ENCODE measurements at regions not wholly inside any gene's neighbourhood (a gene's known extent, or its start where the extent isn't known, plus 50 kb on each side); places are given as distances from the start of the nearest gene placed in this dataset.

- no peak for TF ChIP-seq CTCF (IDR thresholded peaks at IDR 0.05; ENCODE audit: control extremely low read depth, extremely low read depth, low read depth, missing control alignments)
- POLR2A ChIA-PET: no interaction called here
- DNase-seq (ENCODE audit: extremely low spot score): peak; percentile 35
- CTCF ChIA-PET: interaction anchor here (1.2 to 1.7 kb wide), 5 partner anchors 8 to 725 kb away, joined by 3 to 7 read pairs (median 5); no protein-coding TSS in a partner anchor
Measured at GRCh38 chr5:158382473-158382872, 523.5 kb upstream of the CLINT1 start.

DNA sequence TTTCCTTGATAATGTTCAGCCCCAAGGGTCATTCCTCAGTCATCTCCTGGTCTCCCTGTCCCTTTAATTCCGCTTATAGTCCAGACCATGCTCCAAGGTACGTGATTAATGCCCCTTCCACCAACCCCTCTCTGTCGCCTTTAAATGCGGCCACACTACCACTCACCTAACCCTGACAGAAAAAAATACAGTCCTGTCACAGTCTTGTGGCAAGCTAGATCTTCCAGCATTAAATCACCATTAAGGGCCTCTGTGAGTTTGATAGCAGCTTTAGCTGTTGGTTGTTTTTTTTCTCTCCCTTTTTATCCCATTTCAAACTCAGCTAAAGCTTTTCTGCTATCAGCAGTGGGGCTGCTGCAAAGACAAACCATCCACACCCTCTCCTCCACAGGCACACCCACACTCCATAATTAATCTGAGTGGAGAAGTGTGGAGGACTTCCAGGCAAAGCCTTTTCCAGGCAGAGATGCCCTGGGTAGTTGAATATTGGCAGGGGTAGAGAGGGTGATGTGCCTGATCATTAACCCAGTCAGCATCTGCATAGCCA is 522.7 kb upstream of the CLINT1 start:
- DNase-seq (ENCODE audit: extremely low spot score): no peak
- ChIA-PET CTCF (interaction anchor here (1.0 to 1.7 kb wide), 3 partner anchors 12 to 17 kb away, joined by 4 to 5 read pairs (median 5); no protein-coding TSS in a partner anchor), POLR2A (no interaction called here)
- no peak for TF ChIP-seq CTCF (IDR thresholded peaks at IDR 0.05; ENCODE audit: control extremely low read depth, extremely low read depth, low read depth, missing control alignments)

DNA sequence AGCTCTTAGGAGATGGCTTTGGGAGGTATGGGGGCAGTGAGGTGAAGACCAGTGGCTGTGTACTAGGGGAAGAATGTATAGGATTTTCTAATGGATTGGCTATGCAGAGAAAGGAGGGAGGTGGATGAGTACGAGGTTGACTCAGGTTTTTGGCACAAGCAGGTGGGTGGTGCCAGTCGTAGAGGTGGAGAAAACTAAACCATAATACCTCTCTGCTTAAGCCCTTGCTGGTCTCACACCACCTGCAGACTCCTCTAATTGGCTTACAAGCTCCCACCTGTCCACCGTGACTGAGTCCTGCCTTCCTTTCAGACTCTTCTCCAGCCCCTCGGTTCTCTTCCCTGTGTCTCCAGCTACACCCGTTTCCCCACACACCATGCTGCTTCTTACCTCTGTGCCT is 521.7 kb upstream of the CLINT1 start:
- no peak for TF ChIP-seq CTCF (IDR thresholded peaks at IDR 0.05; ENCODE audit: control extremely low read depth, extremely low read depth, low read depth, missing control alignments)
- CTCF ChIA-PET: no interaction called here
- no peak for DNase-seq (ENCODE audit: extremely low spot score)
- POLR2A ChIA-PET: interaction anchor here (0.5 kb wide), 1 partner anchor 217 kb away, joined by 3 read pairs; no protein-coding TSS in a partner anchor

- DNase-seq (ENCODE audit: extremely low spot score): no peak
- ChIA-PET POLR2A (no interaction called here), CTCF (interaction anchor here (1.7 kb wide), 1 partner anchor 9 kb away, joined by 5 read pairs; no protein-coding TSS in a partner anchor)
- no peak for TF ChIP-seq CTCF (IDR thresholded peaks at IDR 0.05; ENCODE audit: control extremely low read depth, extremely low read depth, low read depth, missing control alignments)
Measured at GRCh38 chr5:158378931-158379330, 520.0 kb upstream of the CLINT1 start.

- TF ChIP-seq CTCF (IDR thresholded peaks at IDR 0.05; ENCODE audit: control extremely low read depth, extremely low read depth, low read depth, missing control alignments): no peak
- ChIA-PET POLR2A (no interaction called here), CTCF (interaction anchor here (1.5 kb wide), 1 partner anchor 19 kb away, joined by 4 read pairs; no protein-coding TSS in a partner anchor)
- no peak for DNase-seq (ENCODE audit: extremely low spot score)
Measured at GRCh38 chr5:158376679-158377078, 517.7 kb upstream of the CLINT1 start.

DNA sequence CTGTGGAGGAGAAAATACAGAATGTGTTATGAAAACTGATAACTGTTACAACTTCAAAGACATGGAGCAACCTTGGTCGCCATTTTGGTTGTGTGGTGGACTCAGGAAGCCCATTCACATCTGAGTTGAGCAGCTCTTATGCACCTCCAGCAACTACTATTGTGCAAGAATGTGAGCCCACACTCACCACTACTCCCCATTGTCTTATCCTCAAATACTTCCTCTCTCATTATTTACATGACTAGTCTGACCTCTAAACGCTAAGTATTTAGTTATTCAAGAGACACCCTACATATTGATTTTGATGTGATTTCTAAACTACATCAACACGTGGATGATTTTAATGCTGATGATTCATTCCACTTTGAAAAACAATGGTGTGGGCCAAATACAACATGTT is 516.6 kb upstream of the CLINT1 start:
- no peak for DNase-seq (ENCODE audit: extremely low spot score)
- ChIA-PET CTCF (interaction anchor here (2.2 kb wide), 1 partner anchor 14 kb away, joined by 9 read pairs; no protein-coding TSS in a partner anchor), POLR2A (no interaction called here)
- TF ChIP-seq CTCF (IDR thresholded peaks at IDR 0.05; ENCODE audit: control extremely low read depth, extremely low read depth, low read depth, missing control alignments): no peak
